HepG2 (cell line): ENCODE measurements at regions not wholly inside any gene's neighbourhood (a gene's known extent, or its start where the extent isn't known, plus 50 kb on each side); places are given as distances from the start of the nearest gene placed in this dataset.

Experiments used
- CEBPB ChIP-seq: IDR thresholded peaks from 2 replicates; pipeline ENCODE4 v1.6.1; 2011; ENCODE audit warnings: low read depth, low read length, improper control_type of control experiment, borderline replicate concordance
- PBX3 ChIP-seq: sonication (generic); formaldehyde crosslinking; IDR thresholded peaks from 2 replicates; pipeline ENCODE4 v1.8.1; 2023; ENCODE audit warnings: missing genetic modification reagents, inconsistent platforms, borderline replicate concordance
- SUZ12 ChIP-seq: fragments of 150-350 bp; IDR thresholded peaks from 2 replicates; pipeline ENCODE4 v1.6.1; 2014; ENCODE audit warnings: low read depth, low read length
- ZNF207 ChIP-seq: fragments of 450-650 bp; IDR thresholded peaks from 2 replicates; pipeline ENCODE4 v1.6.1; 2016; ENCODE audit warnings: antibody characterized with exemption, borderline replicate concordance
- ZNF503 ChIP-seq: sonication (generic); formaldehyde crosslinking; IDR thresholded peaks from 2 replicates; pipeline ENCODE4 v1.4.0; 2020; ENCODE audit warnings: missing genetic modification reagents
- ZNF776 ChIP-seq: sonication (generic); formaldehyde crosslinking; IDR thresholded peaks from 2 replicates; pipeline ENCODE4 v1.4.0; 2020; ENCODE audit warnings: mild to moderate bottlenecking, missing genetic modification reagents

GRCh38 chr4:111014537-111014936, 391.7 kb upstream of the PITX2 start:
- TF ChIP-seq PBX3 (CRISPR knock-in tag), result no peak
- no peak for TF ChIP-seq ZNF776 (CRISPR knock-in tag)
- TF ChIP-seq ZNF503 (CRISPR knock-in tag), result no peak
- no peak for TF ChIP-seq CEBPB
- TF ChIP-seq ZNF207, result no peak
- TF ChIP-seq SUZ12, result no peak
